GM10248 (cell line): ENCODE measurements at regions not wholly inside any gene's neighbourhood (a gene's known extent, or its start where the extent isn't known, plus 50 kb on each side); places are given as distances from the start of the nearest gene placed in this dataset.
"Not testable (repeated sequence)": the region's sequence is repeated elsewhere in the genome, so short reads cannot be mapped to it uniquely, and the experiment has no call there.

Experiments
- CTCF ChIA-PET: fragments of 300-600 bp; sonication (Branson Sonifier 250); formaldehyde crosslinking; extraction: SDS; loops from one replicate; lab custom pipeline; 2021; ENCODE audit warnings: antibody characterized with exemption; lab: Yijun Ruan, JAX
- POLR2A ChIA-PET: fragments of 350-650 bp; sonication (Branson Sonifier 250); formaldehyde crosslinking; extraction: SDS; loops from one replicate; lab custom pipeline; 2020; ENCODE audit warnings: antibody characterized with exemption; lab: Yijun Ruan, JAX
- DNase-seq: peaks from one replicate; pipeline ENCODE4 v3.0.0; 2012; ENCODE audit errors: extremely low spot score
- CTCF ChIP-seq: IDR thresholded peaks from 2 replicates; pipeline ENCODE4 v1.5.1; 2012; ENCODE audit warnings: mild to moderate bottlenecking, low read depth; ENCODE audit errors: extremely low read depth, missing control alignments, control extremely low read depth

DNA sequence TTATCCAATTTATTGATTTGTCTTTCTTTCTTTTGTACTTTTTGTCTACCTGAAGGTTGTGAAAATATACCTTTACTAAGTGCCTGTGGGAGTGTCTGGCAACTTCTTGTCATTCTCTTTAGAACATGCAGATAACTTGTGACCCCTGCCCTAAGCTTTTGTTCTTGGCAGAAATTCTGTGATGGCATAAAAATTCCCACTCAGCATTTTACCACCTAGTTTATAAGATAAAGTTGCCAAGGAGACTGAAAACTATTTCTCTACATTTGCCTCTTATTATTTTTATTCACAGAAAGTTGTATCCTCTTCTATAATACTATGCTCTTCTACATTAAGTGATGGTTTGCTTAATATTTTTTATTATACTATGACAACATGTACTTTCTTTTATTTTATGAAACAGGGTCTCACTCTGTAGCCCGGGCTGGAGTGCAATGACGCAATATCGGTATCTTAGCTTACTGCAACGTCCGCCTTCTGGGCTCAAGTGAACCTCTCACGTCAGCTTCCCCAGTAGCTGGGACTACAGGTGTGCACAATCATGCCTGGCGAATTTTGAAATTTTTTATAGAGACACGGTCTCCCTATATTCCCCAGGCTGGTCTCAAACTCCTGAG, 683.5 kb downstream of the ANKRD7 start:
- POLR2A ChIA-PET: no interaction called here
- DNase-seq: no peak
- no peak for TF ChIP-seq CTCF

DNA sequence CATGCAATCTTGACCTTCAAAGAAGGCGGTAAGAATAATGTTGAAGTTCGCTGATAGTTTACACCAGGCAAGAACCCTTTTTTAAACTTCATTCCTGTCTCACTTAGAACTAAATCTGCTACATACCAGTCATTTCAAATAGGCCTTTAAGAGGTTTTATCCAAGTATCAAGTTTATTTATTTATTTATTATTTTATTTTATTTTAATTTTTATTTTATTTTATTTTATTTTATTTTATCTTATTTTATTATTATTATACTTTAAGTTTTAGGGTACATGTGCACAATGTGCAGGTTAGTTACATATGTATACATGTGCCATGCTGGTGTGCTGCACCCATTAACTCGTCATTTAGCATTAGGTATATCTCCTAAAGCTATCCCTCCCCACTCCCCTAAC, 691.6 kb downstream of the ANKRD7 start:
- DNase-seq, CTCF ChIA-PET, POLR2A ChIA-PET: not testable (repeated sequence)

More for the DNA sequence above, 683.5 kb downstream of the ANKRD7 start:
- CTCF ChIA-PET: interaction anchor here (1.4 kb wide), 1 partner anchor 24 kb away, joined by 3 read pairs; no protein-coding TSS in a partner anchor

- no peak for DNase-seq
- ChIA-PET CTCF (no interaction called here), POLR2A (no interaction called here)
- no peak for TF ChIP-seq CTCF
Measured at GRCh38 chr7:118918556-118918955, 694.1 kb downstream of the ANKRD7 start.

DNA sequence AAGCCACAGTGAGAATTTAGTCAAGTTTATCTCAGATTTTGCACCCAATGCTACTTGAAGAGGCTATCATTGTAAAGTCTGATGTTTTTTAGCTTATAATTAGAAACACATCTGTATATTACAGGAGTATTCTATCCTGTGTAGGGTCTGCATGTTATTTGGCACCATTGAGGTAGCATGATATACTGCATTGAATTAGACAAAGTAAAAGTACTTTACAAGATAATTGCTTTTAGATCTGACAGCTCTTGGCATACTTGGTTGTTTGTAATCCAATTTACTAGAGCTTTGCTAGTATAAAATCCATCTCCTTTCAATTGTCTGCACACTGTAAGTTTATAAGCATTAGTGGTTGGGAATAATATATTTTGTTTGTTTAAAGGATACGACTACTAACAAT, 714.3 kb downstream of the ANKRD7 start:
- no peak for DNase-seq
- ChIA-PET POLR2A (no interaction called here), CTCF (no interaction called here)
- no peak for TF ChIP-seq CTCF

- POLR2A ChIA-PET: no interaction called here
- DNase-seq: no peak
- TF ChIP-seq CTCF: no peak
- CTCF ChIA-PET: no interaction called here
Measured at GRCh38 chr7:118944271-118944670, 719.8 kb downstream of the ANKRD7 start.

DNA sequence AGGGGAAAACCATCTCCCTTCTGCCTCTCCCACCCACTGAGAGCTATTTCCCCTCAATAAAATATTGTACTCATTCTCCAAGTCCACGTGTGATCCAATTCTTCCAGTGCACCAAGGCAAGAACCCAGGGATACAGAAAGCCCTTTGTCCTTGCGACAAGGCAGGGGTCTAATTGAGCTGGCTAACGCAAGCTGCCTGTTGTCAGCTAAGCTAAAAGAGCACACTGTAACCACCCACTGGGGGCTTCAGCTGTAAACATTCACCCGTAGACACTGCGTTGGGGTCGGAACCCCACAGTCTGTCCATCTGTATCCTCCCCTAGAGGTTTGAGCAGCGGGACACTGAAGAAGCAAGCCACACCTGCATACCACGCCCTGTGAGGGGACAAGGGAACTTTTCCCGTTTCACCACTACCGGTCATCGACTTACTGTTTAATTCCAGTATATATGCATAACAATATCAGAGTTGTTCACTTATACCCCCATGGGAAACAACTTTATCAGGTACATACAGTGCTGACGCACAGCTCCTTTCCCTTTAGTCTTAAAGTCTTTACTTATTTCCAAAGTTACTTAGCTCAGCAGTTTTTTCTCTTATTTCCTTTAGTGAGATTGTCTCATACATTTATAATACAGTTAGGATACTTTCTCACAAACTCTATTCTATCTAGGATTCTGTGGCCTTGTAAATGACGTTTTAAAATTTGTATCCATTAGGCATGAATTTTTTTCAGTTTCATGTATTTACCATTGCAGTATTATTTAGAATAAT, 721.6 kb downstream of the ANKRD7 start:
- ChIA-PET POLR2A (no interaction called here), CTCF (interaction anchor here (0.9 kb wide), 1 partner anchor 16 kb away, joined by 3 read pairs; no protein-coding TSS in a partner anchor)

More for the DNA sequence above, 721.6 kb downstream of the ANKRD7 start:
- TF ChIP-seq CTCF: no peak
- no peak for DNase-seq
